Panc1 (cell line): ENCODE measurements at regions not wholly inside any gene's neighbourhood (a gene's known extent, or its start where the extent isn't known, plus 50 kb on each side); places are given as distances from the start of the nearest gene placed in this dataset.

Experiments used
- ATAC-seq: fragments of 200-7000 bp; cut with Tn5 transposase; 2 replicates; pipeline ENCODE4 v1.9.1; 2020; ENCODE audit warnings: mild to moderate bottlenecking, moderate library complexity
- BruUV-seq: library from RNA; stranded (reverse); fragments of 400-500 nt; replicated peaks from 2 replicates; lab custom pipeline; 2021; lab: Mats Ljungman, UMichigan
- CTCF ChIA-PET: fragments of 300-600 bp; sonication (Branson Sonifier 250); formaldehyde crosslinking; loops from one replicate; lab custom pipeline; 2022; ENCODE audit warnings: antibody characterized with exemption; lab: Charles Lee
- POLR2A ChIA-PET: fragments of 300-600 bp; sonication (Branson Sonifier 250); formaldehyde crosslinking; loops from one replicate; lab custom pipeline; 2022; ENCODE audit warnings: antibody characterized with exemption; lab: Charles Lee
- DNase-seq: peaks from one replicate; pipeline ENCODE4 v3.0.0-alpha.2; 2010; ENCODE audit warnings: low read depth, low spot score
- H3K27ac ChIP-seq: 2 replicates; pipeline ENCODE4 v1.5.1; 2011; ENCODE audit warnings: mild to moderate bottlenecking, low read length, inconsistent platforms
- H3K27me3 ChIP-seq: fragments of 200-500 bp; sonication (Bioruptor generic); 2 replicates; pipeline ENCODE4 v1.6.0; 2014; ENCODE audit warnings: low read length, inconsistent platforms; ENCODE audit not compliant: control insufficient read depth, insufficient read depth
- H3K36me3 ChIP-seq: fragments of 200-500 bp; sonication (Bioruptor generic); 2 replicates; pipeline ENCODE4 v1.5.1; 2014; ENCODE audit warnings: inconsistent platforms, mild to moderate bottlenecking, low read length, moderate library complexity; ENCODE audit not compliant: control insufficient read depth, insufficient read depth
- H3K4me1 ChIP-seq: 2 replicates; pipeline ENCODE4 v1.5.1; 2011; ENCODE audit warnings: inconsistent platforms, mild to moderate bottlenecking, low read length, moderate library complexity; ENCODE audit not compliant: control insufficient read depth, insufficient read depth
- H3K4me3 ChIP-seq, 2 experiments: 2 replicates each; pipeline ENCODE4 v1.5.1; 2011 to 2012; ENCODE audit warnings: low read depth in 2 of 2, low read length in 2 of 2, mild to moderate bottlenecking in 2 of 2, inconsistent platforms in 1 of 2, moderate library complexity in 1 of 2
- H3K9me3 ChIP-seq: fragments of 200-500 bp; sonication (Bioruptor generic); 2 replicates; pipeline ENCODE4 v1.5.1; 2014; ENCODE audit warnings: low read depth, mild to moderate bottlenecking, inconsistent platforms, low read length, moderate library complexity; ENCODE audit not compliant: control insufficient read depth, insufficient read depth
- POLR2AphosphoS5 ChIP-seq: IDR thresholded peaks from 2 replicates; pipeline ENCODE4 v1.6.1; 2012; ENCODE audit warnings: mild to moderate bottlenecking, low read depth, low read length, moderate library complexity
- SIN3A ChIP-seq: IDR thresholded peaks from 2 replicates; pipeline ENCODE4 v1.6.1; 2012; ENCODE audit warnings: low read depth, mild to moderate bottlenecking, low read length, moderate library complexity, borderline replicate concordance; ENCODE audit not compliant: insufficient read depth
- TCF7L2 ChIP-seq: IDR thresholded peaks from 2 replicates; pipeline ENCODE4 v1.6.1; 2011; ENCODE audit warnings: mild to moderate bottlenecking, low read depth, low read length, inconsistent platforms
- in situ Hi-C: cut with HindIII; loops from 2 replicates; pipeline ENCODE4 v1.10.0; 2016; ENCODE audit warnings: low sequenced_read_pairs, low pct_unique_long_range_greater_than_20kb
- intact Hi-C: fragments of 100-400 bp; cut with micrococcal nuclease; formaldehyde crosslinking; loops from one replicate; pipeline ENCODE4 v1.10.0; 2022; ENCODE audit not compliant: unreplicated experiment
- TF ChIP-seq, protein P1 (sequence below), 2 experiments: IDR thresholded peaks; 2 replicates each; pipeline ENCODE4 v1.6.1; 2011 to 2012; ENCODE audit warnings: low read depth in 2 of 2, control low read depth in 1 of 2, low read length in 1 of 2, mild to moderate bottlenecking in 1 of 2, moderate library complexity in 1 of 2; ENCODE audit not compliant: insufficient read depth in 1 of 2
- TF ChIP-seq, protein P2 (sequence below): fragments of 450-650 bp; IDR thresholded peaks from 2 replicates; pipeline ENCODE4 v1.5.1; 2017; ENCODE audit warnings: mild to moderate bottlenecking

DNA sequence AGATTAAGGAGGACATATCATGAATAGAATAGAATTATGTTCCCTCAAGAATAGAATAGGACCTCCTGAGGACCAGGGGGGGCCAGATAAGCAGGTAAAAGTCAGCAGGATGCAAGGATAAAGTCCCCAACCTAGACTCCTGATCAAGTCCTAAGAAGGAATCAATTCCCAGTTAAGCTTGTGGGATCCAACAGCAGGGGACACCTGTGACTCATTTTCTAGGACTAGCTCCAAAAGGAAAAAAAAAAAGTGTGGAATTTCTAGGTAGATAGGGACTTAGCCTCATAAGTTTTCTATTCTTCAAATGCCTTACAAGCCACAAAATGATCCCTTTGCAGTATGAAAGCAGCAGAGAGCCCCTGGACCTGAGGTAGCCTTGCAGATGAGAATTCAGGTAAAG is 336.2 kb downstream of the WDR11 start:
- in situ Hi-C loops (no loop called here), intact Hi-C loops (no loop called here)
- H3K27ac ChIP-seq, result no peak overlapping the region
- no peaks in the 10 kb centered on the region for H3K36me3 ChIP-seq
- no peaks in the 10 kb centered on the region for H3K27me3 ChIP-seq
- no TSS peak for BruUV-seq
- ChIA-PET POLR2A (no interaction called here), CTCF (no interaction called here)
- no peak overlapping the region for H3K4me3 ChIP-seq
- TF ChIP-seq SIN3A (no peak), POLR2AphosphoS5 (no peak), TCF7L2 (no peak)
- TF ChIP-seq, protein P1, sequence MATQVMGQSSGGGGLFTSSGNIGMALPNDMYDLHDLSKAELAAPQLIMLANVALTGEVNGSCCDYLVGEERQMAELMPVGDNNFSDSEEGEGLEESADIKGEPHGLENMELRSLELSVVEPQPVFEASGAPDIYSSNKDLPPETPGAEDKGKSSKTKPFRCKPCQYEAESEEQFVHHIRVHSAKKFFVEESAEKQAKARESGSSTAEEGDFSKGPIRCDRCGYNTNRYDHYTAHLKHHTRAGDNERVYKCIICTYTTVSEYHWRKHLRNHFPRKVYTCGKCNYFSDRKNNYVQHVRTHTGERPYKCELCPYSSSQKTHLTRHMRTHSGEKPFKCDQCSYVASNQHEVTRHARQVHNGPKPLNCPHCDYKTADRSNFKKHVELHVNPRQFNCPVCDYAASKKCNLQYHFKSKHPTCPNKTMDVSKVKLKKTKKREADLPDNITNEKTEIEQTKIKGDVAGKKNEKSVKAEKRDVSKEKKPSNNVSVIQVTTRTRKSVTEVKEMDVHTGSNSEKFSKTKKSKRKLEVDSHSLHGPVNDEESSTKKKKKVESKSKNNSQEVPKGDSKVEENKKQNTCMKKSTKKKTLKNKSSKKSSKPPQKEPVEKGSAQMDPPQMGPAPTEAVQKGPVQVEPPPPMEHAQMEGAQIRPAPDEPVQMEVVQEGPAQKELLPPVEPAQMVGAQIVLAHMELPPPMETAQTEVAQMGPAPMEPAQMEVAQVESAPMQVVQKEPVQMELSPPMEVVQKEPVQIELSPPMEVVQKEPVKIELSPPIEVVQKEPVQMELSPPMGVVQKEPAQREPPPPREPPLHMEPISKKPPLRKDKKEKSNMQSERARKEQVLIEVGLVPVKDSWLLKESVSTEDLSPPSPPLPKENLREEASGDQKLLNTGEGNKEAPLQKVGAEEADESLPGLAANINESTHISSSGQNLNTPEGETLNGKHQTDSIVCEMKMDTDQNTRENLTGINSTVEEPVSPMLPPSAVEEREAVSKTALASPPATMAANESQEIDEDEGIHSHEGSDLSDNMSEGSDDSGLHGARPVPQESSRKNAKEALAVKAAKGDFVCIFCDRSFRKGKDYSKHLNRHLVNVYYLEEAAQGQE (IDR thresholded peaks at IDR 0.05; ENCODE audit: insufficient read depth in 1 of 2, low read depth in 2 of 2, low read length in 1 of 2), result no peak
- TF ChIP-seq, protein P2, sequence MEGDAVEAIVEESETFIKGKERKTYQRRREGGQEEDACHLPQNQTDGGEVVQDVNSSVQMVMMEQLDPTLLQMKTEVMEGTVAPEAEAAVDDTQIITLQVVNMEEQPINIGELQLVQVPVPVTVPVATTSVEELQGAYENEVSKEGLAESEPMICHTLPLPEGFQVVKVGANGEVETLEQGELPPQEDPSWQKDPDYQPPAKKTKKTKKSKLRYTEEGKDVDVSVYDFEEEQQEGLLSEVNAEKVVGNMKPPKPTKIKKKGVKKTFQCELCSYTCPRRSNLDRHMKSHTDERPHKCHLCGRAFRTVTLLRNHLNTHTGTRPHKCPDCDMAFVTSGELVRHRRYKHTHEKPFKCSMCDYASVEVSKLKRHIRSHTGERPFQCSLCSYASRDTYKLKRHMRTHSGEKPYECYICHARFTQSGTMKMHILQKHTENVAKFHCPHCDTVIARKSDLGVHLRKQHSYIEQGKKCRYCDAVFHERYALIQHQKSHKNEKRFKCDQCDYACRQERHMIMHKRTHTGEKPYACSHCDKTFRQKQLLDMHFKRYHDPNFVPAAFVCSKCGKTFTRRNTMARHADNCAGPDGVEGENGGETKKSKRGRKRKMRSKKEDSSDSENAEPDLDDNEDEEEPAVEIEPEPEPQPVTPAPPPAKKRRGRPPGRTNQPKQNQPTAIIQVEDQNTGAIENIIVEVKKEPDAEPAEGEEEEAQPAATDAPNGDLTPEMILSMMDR, result no peak
- no peak for DNase-seq
- ATAC-seq, result no peak
- no peaks in the 10 kb centered on the region for H3K9me3 ChIP-seq
- no peaks in the 10 kb centered on the region for H3K4me1 ChIP-seq

DNA sequence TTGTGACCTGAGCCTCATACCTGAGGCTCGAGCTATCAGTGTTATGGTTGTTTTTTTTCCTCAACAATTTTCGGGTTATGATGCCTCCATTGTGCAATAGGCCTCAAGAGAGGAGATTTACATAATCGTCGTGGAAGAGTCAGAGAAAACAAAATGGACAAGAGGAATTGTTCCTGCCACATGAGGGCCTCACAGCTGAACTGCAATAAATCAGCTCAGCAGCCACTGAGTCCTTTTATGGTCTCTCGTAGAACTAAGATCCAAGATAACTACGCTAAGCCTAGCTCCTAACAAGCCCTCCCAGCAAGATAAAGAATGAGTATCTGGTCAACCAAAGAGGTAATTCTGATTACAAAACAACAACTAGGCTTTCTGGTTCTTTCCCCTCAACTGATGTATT is 336.8 kb downstream of the WDR11 start:
- CTCF ChIA-PET, result no interaction called here
- no peak for DNase-seq
- Histone ChIP-seq H3K27me3 (no peaks in the 10 kb centered on the region), H3K4me1 (no peaks in the 10 kb centered on the region), H3K36me3 (no peaks in the 10 kb centered on the region), H3K4me3 (no peak overlapping the region), H3K9me3 (no peaks in the 10 kb centered on the region), H3K27ac (no peak overlapping the region)
- BruUV-seq, result no TSS peak
- POLR2A ChIA-PET, result no interaction called here
- in situ Hi-C loops (no loop called here), intact Hi-C loops (no loop called here)
- TF ChIP-seq POLR2AphosphoS5, result no peak
- ATAC-seq, result no peak

DNA sequence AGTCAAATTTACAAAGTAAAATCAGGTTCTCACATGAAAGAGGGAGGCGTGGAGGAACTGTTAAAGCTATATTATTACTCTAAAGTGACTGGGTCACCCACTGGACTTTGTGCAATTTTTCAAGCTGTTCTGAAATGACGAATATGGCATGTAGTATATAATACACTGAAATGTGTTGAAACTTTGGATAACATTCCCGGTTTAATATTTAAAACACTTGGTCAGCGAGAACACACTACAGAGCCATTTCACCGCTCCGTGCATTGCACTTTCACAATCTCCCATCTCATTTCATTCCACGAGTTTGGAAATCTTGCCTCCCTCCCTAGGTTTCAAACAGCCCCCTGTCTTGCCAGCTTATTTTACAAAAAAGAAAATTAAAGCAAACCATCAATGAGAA is 337.9 kb downstream of the WDR11 start:
- no peak for DNase-seq
- POLR2A ChIA-PET, result no interaction called here
- no TSS peak for BruUV-seq

More for the DNA sequence above, 337.9 kb downstream of the WDR11 start:
- Histone ChIP-seq H3K36me3 (no peaks in the 10 kb centered on the region), H3K27ac (no peak overlapping the region), H3K27me3 (no peaks in the 10 kb centered on the region), H3K4me1 (no peaks in the 10 kb centered on the region), H3K4me3 (no peak overlapping the region), H3K9me3 (no peaks in the 10 kb centered on the region)
- CTCF ChIA-PET, result no interaction called here
- ATAC-seq, result no peak
- in situ Hi-C loops, result no loop called here
- no peak for TF ChIP-seq POLR2AphosphoS5
- TF ChIP-seq SIN3A, result no peak
- TF ChIP-seq, protein P2, result no peak
- TF ChIP-seq, protein P1 (IDR thresholded peaks at IDR 0.05; ENCODE audit: insufficient read depth in 1 of 2, low read depth in 2 of 2, low read length in 1 of 2), result no peak
- TF ChIP-seq TCF7L2, result no peak
- intact Hi-C loops, result no loop called here
